SKM-1 (cell line): ENCODE measurements at regions not wholly inside any gene's neighbourhood (a gene's known extent, or its start where the extent isn't known, plus 50 kb on each side); places are given as distances from the start of the nearest gene placed in this dataset.
"Not testable (repeated sequence)": the region's sequence is repeated elsewhere in the genome, so short reads cannot be mapped to it uniquely, and the experiment has no call there.

Experiments
- DNase-seq: peaks from one replicate; lab custom pipeline; 2025; ENCODE audit not compliant: unreplicated experiment; lab: John Stamatoyannopoulos, UW

DNA sequence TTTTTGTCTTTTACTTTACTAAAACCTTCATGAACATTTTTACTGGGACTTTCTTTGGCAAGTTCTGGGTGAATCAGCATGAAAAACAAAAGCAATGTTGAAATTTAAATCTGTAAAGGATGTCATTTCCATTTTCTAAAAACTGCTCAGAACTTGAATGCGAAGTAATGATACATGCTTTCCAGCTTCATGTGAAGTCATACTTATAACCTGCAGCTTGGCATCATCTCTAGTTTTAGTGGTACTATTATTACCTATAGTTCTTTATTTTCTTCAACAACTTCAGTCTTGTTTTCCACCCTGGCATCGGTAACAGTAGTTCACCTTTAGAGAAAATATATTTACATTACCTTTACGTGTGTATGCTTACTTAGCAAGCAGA, 421.4 kb upstream of the DIPK2B start:
- no peak for DNase-seq

DNA sequence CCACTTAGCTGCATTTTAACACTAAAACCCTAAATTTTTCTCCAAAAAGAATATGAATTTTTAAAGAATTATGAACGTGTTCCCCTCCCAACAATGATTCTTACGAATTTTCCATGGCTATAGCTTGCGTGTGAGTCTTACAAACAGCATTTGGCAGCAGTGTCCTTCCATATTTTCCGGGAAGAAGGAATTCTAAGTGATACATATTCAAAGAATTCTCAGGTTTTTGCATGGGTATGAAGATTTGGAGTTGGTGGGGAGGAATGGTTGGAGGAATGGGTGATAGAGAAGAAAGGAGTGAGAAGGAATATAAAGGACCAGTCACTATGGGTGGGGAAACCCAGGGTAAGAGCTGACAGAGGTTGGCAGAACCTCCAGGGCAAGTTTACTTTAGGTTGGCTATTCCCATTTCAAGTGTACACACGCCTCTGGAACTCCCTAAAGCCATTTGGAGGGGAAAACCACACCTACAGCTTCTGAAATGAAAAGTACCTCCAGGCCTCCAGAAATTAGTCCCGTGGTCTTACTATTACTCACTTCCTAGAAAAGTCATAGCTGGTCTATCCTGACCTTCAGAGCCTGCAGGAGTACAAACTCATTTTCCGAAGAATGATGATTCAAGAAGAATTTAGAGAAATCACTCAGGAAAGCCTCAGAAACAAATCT, 420.8 kb upstream of the DIPK2B start:
- DNase-seq, result no peak

DNA sequence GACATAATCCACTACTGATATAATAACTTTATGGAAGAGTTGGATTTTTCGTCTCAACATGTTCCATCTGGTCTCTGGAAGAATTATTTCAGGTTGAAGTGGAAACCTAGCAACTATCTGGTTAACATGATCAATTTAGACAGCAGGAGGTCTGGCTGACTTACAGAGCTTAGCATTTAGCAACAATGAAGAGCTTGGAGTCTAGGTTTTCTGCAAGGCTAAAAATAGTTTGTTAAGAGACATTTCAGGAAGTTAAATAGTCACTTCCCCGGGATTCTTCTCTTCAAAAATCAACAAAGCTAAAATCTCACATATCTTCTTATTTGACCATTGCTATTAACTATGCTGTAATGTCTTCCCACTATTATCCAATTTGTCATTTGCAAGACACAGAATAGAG, 418.6 kb upstream of the DIPK2B start:
- DNase-seq, result no peak

DNA sequence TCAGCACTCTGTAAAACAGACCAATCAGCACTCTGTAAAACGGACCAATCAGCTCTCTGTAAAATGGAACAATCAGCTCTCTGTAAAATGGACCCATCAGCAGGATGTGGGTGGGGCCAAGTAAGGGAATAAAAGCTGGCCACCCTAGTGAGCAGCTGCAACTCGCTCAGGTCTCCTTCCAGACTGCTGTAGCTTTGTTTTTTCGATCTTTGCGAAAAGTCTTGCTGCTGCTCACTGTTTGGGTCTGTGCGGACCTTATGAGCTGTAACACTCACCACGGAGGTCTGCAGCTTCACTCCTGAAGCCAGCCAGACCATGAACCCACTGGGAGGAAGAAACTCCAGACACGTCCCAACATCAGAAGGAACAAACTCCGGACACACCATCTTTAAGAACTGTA, 414.9 kb upstream of the DIPK2B start:
- DNase-seq, result not testable (repeated sequence)

DNA sequence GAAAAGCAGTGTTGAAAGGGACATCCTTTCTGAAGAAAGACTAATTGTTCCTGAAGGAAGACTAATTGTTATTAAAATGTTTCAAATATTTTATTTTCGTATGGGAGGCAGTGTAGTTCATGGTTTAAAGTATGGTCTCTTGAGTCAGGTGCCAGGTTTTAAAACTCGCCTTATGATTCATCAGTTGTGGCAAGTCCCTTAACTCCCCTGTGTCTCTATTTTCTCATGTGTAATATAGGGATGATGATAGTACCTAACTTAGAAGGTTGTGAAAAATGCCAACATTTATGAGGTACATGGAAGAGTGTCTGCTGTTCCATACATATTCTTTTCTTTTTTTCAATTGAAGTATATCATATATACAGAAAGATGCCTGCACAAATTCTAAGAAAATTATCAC, 414.2 kb upstream of the DIPK2B start:
- DNase-seq, result no peak

DNA sequence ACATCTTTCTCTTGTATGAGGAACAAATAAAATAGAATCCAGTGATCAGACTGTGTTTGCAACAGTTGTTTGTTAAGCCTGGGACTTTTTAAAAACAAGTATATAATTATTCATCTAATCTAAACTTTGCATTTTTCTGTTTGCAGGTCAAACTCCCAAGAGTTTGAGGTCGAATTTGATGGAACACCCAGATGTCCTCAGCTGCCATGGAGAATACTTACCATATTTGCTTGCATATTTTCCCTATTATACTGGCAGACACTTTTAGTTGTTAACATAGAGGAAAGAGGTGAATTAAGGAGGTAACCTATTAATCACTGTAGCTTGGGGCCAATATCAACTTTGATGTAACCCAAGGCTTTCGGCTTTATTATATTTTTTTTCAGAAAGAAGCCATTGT, 401.5 kb upstream of the DIPK2B start:
- no peak for DNase-seq

DNA sequence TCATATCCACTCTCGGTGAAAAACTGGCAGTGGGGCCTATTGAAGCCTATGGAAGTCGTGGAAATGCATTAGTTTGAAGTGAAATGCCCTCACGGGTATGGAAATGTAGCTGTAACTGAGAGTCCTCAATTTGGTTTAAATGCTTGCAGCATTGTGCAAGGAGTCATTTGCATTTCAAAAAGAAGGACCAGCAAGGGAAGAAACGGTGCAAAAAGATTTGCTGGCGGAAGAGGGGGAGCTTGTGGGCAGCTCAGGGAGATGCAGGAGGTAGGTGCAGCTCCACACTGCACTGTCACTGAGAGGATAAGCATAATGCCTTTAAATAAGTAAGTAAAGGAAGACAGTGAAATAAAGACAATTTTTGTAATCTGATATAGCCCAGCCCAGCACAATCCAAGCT, 400.4 kb upstream of the DIPK2B start:
- no peak for DNase-seq

DNA sequence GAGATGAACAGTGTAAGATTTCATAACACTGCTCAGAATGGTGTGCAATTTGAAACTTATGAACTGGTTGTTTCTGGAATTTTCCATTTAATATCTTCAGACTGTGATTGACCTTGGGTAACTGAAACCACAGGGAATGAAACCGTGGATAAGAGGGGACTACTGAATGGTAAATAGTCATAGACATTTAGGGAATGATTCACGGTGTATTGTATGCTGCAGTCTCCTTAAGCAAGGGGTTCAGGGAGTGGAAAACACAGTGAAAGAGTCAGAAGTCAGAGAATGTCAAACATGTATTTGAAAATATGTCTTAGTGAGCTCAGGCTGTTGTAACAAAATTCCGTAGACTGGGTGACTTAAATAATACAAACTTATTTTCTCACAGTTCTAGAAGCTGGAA, 398.2 kb upstream of the DIPK2B start:
- DNase-seq, result no peak

DNA sequence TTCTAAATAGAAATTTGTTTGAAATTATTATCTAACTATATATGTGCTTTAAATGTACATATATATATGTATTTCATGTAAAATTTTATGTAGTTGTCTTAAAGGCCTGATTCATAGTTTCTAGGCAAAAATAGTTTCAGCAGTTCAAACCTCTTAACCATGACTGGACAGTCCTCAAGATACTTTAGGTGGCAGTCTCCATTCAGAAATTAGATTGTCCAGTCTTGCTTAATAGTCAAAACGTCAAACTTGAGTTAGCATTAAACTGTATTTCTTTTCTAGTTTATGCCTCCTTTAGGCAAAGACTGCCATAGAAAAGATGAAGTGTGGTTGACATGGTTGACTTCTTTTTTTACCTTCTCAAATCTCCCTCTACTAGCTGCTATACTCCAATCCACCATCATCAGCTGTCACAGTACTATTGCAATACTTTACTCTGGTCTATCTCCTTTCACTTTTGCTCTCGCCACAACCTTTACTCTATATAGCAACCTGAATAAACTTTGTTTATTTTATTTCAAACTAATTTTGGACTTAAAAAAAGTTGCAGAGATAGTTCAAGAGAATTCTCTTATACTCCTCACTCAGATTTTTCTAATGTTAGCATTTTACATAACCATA, 395.6 kb upstream of the DIPK2B start:
- no peak for DNase-seq

DNA sequence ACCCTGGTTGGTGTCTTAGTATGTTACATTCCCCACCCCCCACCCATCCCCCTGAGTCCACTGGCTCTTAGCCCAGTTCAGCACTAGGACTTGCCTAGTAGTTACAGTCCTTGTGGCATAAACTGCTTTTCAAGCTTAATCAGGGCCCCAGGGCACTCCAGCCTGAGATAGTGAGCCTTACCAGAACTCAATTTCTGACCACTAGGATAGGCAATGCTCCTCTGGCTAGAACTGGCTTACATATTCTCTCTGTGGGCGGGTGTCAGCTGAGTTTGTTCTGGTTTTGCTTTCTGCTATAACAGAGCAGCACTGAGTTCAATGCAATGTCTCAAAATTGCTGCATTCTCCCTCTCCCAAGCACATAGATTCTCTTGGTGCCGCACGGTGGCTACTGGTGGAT, 391.4 kb upstream of the DIPK2B start:
- DNase-seq, result no peak

DNA sequence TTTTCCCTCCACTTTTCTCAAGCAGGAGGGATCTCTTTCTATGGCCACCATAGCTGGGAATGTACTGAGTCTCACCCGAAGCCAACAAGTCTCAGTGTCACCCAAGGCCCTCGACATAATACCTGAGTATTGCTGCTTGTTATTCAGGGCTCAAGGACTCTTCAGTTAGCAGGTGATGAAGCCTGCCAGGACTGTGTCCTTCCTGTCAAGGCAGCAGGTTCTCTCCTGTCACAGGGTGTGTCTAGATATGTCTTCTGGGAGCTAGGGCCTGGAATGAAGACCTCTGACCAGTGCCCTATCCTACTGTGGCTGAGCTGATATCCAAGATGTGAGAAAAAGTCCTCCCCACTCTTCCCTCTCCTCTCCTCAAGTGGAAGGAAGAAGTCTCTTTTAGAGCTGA, 391.0 kb upstream of the DIPK2B start:
- DNase-seq, result no peak

DNA sequence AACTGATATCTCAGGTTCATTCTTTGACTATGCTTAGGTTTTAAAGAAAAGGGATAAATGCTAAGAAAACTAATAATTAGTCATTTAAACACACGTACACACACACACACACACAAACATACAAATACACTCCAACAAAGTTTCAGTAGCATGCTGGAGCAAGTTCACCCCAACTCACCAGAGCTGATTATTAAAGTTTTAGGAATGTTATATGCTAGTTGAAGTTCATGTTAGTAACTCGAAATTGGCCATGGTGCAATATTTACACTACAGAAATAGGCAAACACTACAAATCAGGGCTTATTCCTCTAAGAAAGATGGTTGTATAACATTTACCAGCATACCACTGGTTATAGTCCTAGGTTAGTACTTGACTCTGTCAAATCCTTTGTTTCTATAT, 384.0 kb upstream of the DIPK2B start:
- DNase-seq, result no peak

DNA sequence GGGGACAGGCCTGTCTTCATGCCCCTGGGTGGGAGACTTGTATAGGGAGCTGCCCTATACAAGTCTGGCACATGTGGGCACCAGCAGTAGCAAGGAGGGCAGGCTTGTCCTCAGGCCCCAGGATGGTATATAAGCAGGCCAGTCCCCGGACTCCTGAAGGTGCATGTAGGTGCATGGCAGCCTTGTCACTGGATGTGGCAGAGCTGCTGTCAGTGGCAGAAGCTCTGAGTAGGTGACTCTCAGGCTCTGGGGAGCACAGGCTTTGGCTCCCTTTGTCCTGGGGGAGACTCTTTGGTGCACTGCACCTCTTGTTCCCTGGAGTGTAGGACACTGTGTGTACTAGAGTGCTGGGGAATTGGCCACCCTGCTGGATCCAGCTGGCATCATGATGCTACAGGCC, 376.7 kb upstream of the DIPK2B start:
- no peak for DNase-seq

DNA sequence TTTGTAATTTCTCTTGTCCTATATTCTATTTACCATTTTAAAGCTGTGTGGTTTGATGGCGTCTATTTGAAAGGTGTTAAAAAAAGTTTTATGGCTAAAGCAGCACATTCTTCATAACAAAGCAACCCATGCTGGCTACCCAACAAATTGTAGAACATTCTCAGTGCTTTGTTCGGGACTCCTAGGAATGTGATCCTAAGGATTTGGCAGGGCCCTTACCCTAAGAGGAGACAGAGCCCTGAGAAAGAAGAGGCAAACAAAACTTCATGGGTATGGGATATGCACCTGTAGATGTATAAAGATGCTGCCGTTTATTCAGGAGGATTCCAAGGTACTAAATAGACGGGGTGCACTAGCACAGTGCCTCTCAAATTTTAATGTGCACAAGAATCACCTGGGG, 370.8 kb upstream of the DIPK2B start:
- DNase-seq, result no peak

DNA sequence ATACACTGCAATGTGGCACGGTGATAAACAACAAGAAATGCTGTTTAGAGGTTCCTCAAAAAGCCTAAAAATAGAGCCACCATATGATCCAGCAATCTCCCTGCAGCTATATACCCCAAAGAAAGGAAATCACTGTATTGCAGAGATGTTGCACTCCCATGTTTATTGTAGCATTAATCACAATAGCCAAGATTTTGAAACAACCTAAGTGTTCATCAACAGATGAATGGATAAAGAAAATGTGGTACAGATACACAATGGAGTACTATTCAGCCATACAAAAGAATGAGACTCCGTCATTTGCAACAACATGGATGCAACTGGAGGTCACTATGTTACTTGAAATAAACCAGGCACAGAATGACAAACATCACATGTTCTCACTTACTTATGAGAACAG, 365.8 kb upstream of the DIPK2B start:
- DNase-seq, result no peak

DNA sequence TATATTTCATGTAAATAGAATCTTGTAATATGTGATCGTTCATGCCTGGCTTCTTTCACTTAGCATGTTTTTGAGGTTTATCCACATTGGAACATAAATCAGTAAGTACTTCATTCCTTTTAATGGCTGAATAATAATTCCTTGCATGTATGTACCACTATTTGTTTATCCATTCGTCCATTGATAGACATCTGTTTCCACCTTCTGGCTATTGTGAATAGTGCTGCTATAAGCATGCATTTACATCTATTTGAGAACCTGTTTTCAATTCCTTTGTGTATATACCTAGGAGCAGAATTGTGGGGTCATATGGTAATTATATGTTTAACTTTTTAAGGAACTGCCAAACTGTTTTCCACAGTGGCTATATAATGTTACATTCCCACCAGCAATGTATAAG, 356.7 kb upstream of the DIPK2B start:
- DNase-seq, result no peak

DNA sequence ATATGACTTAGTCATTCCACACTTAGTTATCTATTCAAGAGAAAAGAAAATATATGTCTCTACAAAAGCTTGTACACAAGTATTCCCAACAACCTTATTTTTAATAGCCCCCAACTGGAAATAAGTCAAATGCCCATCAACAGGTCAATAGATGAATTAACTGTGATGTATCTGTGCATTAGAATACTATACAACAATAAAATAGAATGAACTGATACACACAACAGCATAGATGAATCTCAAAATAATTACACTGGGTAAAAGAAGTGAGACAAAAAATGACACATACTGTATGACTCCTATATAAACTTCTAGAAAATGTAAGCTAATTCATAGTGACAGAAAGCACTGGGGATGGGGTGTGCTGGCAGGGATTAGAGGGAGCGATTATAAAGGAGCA, 354.1 kb upstream of the DIPK2B start:
- DNase-seq, result no peak

DNA sequence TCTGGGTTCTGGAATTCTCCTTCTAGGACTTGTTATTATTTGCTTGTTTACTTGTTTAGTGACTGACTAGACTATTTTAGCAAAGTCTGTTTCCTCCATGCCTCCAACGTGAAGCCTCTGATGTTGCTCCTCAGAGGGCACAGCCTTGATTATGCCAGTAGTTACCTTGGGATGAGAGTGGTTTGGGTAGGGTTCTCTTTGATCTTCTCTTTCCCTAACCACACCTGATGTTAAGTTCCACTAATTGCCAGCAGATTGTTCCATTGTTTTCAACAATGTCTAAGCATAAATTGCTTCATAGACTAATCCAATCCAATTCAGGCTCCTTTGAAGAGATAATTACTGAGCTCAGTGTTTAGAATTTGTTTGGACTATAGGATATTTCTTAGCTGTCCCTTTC, 352.7 kb upstream of the DIPK2B start:
- DNase-seq, result no peak

DNA sequence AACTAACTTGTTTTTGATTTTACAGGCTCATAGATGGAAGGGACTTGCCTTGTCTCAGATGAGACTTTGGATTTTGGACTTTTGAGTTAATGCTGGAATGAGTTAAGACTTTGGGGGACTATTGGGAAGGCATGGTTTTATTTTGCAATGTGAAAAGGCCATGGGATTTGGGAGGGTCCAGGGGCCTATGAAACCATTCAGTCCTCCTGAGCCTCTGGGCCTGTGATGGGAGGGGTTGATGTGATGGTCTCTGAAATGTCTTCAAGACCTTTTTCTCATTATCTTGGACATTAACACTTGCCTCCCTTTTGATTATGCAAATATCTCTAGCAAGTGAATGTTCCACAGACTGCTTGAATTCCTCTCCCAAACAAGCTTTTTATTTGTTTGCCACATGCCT, 346.0 kb upstream of the DIPK2B start:
- not testable (repeated sequence) for DNase-seq

DNA sequence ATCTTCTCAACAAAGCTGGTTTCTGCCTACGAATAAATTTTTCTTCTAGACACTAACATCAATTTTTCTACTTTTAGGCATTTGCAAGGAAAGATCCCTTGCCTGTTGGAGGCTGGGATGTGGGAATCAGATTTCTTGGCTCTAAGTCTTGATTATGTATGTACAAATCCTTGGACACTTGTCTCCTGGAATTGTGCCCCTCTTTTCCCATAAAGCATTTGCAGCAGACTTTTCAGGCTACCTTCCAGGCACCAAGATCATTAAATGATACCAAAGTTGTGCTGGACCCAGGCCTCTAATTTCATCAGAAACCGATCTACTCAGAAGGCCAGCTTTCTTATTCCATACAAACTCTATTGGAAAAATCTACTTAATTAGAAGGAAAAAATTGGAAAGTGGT, 339.5 kb upstream of the DIPK2B start:
- DNase-seq, result no peak

DNA sequence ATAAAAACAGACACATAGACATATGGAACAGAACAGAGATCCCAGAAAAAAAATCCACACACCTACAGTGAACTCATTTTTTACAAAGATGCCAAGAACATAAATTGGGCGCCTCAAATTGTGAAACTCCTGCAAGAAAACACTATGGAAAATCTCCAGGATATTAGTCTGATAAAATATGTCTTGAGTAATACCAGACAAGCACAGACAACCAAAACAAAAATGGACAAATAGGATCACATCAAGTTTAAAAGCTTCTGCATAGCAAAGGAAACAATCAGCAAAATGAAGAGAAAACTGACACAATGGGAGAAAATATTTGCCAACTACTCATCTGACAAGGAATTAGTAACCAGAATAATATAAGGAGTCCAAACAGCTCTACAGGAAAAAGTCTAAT, 337.3 kb upstream of the DIPK2B start:
- no peak for DNase-seq

DNA sequence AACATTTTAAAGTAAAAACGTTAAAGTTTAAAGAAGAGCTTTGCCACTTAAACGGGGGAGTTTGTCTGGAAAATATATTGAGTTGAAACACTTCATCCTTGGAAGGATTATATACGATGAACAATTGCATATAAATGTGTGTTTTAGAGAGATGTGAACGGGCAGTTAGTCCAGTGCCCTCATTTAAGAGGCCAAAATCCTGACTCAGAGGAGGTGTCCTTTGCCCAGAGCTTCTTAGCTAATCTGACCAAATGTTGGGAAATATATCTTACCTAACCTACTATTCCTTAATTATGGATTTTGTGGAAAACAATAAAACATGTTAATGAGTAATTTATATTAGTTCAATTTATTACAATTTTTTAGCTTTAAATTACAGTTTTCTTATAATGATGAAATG, 327.2 kb upstream of the DIPK2B start:
- no peak for DNase-seq

DNA sequence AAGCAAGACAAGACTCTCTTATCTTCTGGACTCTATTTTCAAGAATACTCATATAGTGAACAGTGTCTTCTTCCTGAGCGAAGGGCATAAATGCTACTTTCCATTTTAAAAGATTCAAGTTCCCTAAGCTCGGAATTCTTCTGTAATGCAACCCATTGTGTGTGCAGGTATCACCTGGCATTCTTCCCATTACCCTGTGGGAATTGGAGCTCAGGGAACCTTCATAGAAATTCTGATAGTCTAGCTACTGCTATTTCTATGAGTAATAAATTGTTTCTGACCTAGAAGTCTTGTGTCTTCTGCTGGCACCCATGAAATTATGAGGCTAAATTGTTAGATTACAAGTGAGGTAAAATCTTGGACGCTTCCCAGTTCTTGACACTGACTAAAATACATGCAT, 324.1 kb upstream of the DIPK2B start:
- no peak for DNase-seq
